GM13976 (cell line): ENCODE measurements at regions not wholly inside any gene's neighbourhood (a gene's known extent, or its start where the extent isn't known, plus 50 kb on each side); places are given as distances from the start of the nearest gene placed in this dataset.

Source experiments
- DNase-seq: peaks from one replicate; pipeline ENCODE4 v3.0.0; 2012; ENCODE audit warnings: low spot score
- CTCF ChIP-seq: IDR thresholded peaks from 2 replicates; pipeline ENCODE4 v1.5.1; 2012; ENCODE audit warnings: borderline replicate concordance, mild to moderate bottlenecking; ENCODE audit not compliant: insufficient read depth; ENCODE audit errors: extremely low read depth, missing control alignments, control extremely low read depth
- in situ Hi-C: fragments of 300-500 bp; cut with MboI; formaldehyde crosslinking; loops from one replicate; pipeline ENCODE4 v1.12.0; 2022; ENCODE audit warnings: low sequenced_read_pairs, mixed read lengths, inconsistent platforms; ENCODE audit not compliant: unreplicated experiment

- in situ Hi-C loops: no loop called here
- no peak for DNase-seq
- no peak for TF ChIP-seq CTCF
Observed at GRCh38 chr11:23502389-23502788, 642.1 kb upstream of the CCDC179 start.

- TF ChIP-seq CTCF: no peak
- in situ Hi-C loops: no loop called here
- DNase-seq: no peak
Observed at GRCh38 chr11:23502826-23503225, 642.6 kb upstream of the CCDC179 start.

- no peak for TF ChIP-seq CTCF
- in situ Hi-C loops: no loop called here
- DNase-seq: no peak
Observed at GRCh38 chr11:23509023-23509422, 648.7 kb upstream of the CCDC179 start.

- no peak for DNase-seq
- in situ Hi-C loops: no loop called here
- TF ChIP-seq CTCF: no peak
Observed at GRCh38 chr11:23509821-23510220, 649.5 kb upstream of the CCDC179 start.

GRCh38 chr11:23519194-23519593 lies 658.9 kb upstream of the CCDC179 start:
- in situ Hi-C loops: no loop called here
- TF ChIP-seq CTCF: no peak

GRCh38 chr11:23520226-23520960 lies 660.1 kb upstream of the CCDC179 start:
- in situ Hi-C loops: no loop called here
- no peak for TF ChIP-seq CTCF

More at GRCh38 chr11:23519194-23519593, 658.9 kb upstream of the CCDC179 start:
- DNase-seq: no peak

More at GRCh38 chr11:23520226-23520960, 660.1 kb upstream of the CCDC179 start:
- no peak for DNase-seq
